ENCODE measurements at regions not wholly inside any gene's neighbourhood (a gene's known extent, or its start where the extent isn't known, plus 50 kb on each side); places are given as distances from the start of the nearest gene placed in this dataset.

DNA sequence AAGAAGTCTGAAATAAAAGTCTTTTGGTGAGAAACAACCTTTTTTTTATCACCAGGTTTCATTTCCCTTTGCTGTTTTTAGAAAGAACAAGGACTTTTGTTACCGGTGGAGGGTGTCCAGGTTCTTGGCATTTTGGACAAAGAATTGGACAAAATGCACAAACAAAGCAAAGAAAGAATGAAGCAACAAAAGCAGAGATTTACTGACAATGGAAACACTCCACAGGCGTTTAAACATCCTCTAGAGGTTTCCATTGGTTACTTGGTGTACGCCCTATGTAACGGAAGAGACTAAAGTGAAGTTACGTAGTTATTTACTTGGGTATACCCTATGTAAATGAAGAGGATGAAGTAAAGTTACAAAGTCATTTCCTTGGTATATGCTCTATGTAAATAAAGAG lies 1487.0 kb downstream of the LRRC4C start:
- DNase-seq (ENCODE audit: low read depth) = no peak
- TF ChIP-seq CTCF (IDR thresholded peaks at IDR 0.05; ENCODE audit: low read length, missing control alignments) = no peak

GRCh38 chr11:39971938-39972337 lies 1487.5 kb downstream of the LRRC4C start:
- H3K4me3 ChIP-seq (replicated peaks; ENCODE audit: low read depth, low read length) = no peak overlapping the region
- TF ChIP-seq CTCF (IDR thresholded peaks at IDR 0.05; ENCODE audit: low read length, missing control alignments) = no peak
- DNase-seq (ENCODE audit: low read depth) = no peak

More for the DNA sequence above, 1487.0 kb downstream of the LRRC4C start:
- H3K4me3 ChIP-seq (replicated peaks; ENCODE audit: low read depth, low read length) = no peak overlapping the region

GRCh38 chr11:39968071-39968470 lies 1491.4 kb downstream of the LRRC4C start:
- no peak for TF ChIP-seq CTCF (IDR thresholded peaks at IDR 0.05; ENCODE audit: low read length, missing control alignments)
- DNase-seq (ENCODE audit: low read depth) = no peak
- H3K4me3 ChIP-seq (replicated peaks; ENCODE audit: low read depth, low read length) = no peak overlapping the region

DNA sequence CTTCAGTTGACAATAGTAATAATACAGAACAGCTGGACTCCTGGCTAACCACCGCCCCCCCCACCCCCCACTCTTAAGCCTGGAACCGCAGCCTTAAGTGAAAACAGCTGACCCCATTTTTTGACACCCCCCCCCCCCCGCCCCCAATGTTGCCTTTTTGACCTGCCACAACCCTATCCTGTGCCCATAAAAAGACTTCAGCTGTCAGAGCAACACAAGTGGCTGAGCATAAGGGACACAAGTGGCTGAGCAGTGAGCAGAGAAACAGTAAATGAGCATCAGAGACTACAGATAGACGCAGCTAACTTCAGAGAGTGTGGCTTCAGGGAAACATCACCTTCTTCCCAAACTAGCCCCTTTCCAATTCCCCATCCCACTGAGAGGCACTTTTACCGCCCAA lies 1493.8 kb downstream of the LRRC4C start:
- DNase-seq (ENCODE audit: low read depth) = no peak
- no peak for TF ChIP-seq CTCF (IDR thresholded peaks at IDR 0.05; ENCODE audit: low read length, missing control alignments)

GRCh38 chr11:39960206-39960605 lies 1499.2 kb downstream of the LRRC4C start:
- H3K4me3 ChIP-seq (replicated peaks; ENCODE audit: low read depth, low read length) = no peak overlapping the region
- no peak for TF ChIP-seq CTCF (IDR thresholded peaks at IDR 0.05; ENCODE audit: low read length, missing control alignments)
- DNase-seq (ENCODE audit: low read depth) = no peak

More for the DNA sequence above, 1493.8 kb downstream of the LRRC4C start:
- no peak overlapping the region for H3K4me3 ChIP-seq (replicated peaks; ENCODE audit: low read depth, low read length)

GRCh38 chr11:39932966-39933365 lies 1526.5 kb downstream of the LRRC4C start:
- no peak overlapping the region for H3K4me3 ChIP-seq (replicated peaks; ENCODE audit: low read depth, low read length)
- TF ChIP-seq CTCF (IDR thresholded peaks at IDR 0.05; ENCODE audit: low read length, missing control alignments) = no peak
- no peak for DNase-seq (ENCODE audit: low read depth)

- no peak for DNase-seq (ENCODE audit: low read depth)
- no peak for TF ChIP-seq CTCF (IDR thresholded peaks at IDR 0.05; ENCODE audit: low read length, missing control alignments)
- no peak overlapping the region for H3K4me3 ChIP-seq (replicated peaks; ENCODE audit: low read depth, low read length)
Measured at GRCh38 chr11:39917256-39917655, 1542.2 kb downstream of the LRRC4C start.
